OCI-LY7 (cell line): ENCODE measurements at regions not wholly inside any gene's neighbourhood (a gene's known extent, or its start where the extent isn't known, plus 50 kb on each side); places are given as distances from the start of the nearest gene placed in this dataset.

Experiments used
- EZH2phosphoT487 ChIP-seq: fragments of 200-600 bp; sonication (generic); IDR thresholded peaks from 2 replicates; pipeline ENCODE4 v1.6.1; 2018; ENCODE audit warnings: low read depth, borderline replicate concordance, mild to moderate bottlenecking, mixed run types, antibody characterized with exemption, low read length, moderate library complexity, mixed read lengths
- TF ChIP-seq, protein P1 (sequence below): fragments of 200-600 bp; sonication (generic); conservative IDR thresholded peaks from 2 replicates; pipeline ENCODE4 v1.5.1; 2014; ENCODE audit warnings: mild to moderate bottlenecking, antibody characterized with exemption, low read length, moderate library complexity, mixed read lengths

DNA sequence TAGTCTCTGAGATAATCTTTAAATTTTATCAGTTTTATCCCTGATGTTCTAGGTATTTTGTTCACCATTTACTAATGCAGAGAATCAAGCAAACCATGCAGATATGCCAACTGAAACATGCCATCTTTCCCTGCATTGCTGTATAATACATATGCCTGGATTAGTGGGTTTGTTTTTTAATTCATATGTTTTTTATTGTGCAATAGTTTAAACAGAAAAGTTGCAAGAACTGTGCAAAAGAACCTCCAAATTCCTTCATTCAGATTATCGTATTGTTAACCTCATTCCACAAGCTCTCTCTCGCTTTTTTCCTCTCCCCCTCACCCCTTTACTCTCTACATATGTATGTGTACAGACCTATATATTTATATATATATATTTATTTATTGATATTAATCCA lies 244.6 kb downstream of the NKX6-1 start:
- TF ChIP-seq, protein P1, sequence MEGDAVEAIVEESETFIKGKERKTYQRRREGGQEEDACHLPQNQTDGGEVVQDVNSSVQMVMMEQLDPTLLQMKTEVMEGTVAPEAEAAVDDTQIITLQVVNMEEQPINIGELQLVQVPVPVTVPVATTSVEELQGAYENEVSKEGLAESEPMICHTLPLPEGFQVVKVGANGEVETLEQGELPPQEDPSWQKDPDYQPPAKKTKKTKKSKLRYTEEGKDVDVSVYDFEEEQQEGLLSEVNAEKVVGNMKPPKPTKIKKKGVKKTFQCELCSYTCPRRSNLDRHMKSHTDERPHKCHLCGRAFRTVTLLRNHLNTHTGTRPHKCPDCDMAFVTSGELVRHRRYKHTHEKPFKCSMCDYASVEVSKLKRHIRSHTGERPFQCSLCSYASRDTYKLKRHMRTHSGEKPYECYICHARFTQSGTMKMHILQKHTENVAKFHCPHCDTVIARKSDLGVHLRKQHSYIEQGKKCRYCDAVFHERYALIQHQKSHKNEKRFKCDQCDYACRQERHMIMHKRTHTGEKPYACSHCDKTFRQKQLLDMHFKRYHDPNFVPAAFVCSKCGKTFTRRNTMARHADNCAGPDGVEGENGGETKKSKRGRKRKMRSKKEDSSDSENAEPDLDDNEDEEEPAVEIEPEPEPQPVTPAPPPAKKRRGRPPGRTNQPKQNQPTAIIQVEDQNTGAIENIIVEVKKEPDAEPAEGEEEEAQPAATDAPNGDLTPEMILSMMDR: no peak
- no peak for TF ChIP-seq EZH2phosphoT487
